ENCODE measurements at regions not wholly inside any gene's neighbourhood (a gene's known extent, or its start where the extent isn't known, plus 50 kb on each side); places are given as distances from the start of the nearest gene placed in this dataset.
"Not testable (repeated sequence)": the region's sequence is repeated elsewhere in the genome, so short reads cannot be mapped to it uniquely, and the experiment has no call there.

GRCh38 chr9:40097992-40098391 is 742.5 kb downstream of the SPATA31A1 start:
- H3K27me3 Mint-ChIP-seq; H3K36me3 Mint-ChIP-seq; ATAC-seq (ENCODE audit: low read depth); DNase-seq (ENCODE audit: low spot score in 2 of 2); H3K9me3 Mint-ChIP-seq; H3K27ac Mint-ChIP-seq; H3K4me1 Mint-ChIP-seq; H3K4me3 Mint-ChIP-seq: not testable (repeated sequence)

GRCh38 chr9:40106003-40106782 is 750.7 kb downstream of the SPATA31A1 start:
- Mint-ChIP-seq H3K4me3 (peak overlapping the region; percentile 97), H3K27ac (peak overlapping the region; percentile 92)
- not testable (repeated sequence) for H3K36me3 Mint-ChIP-seq; H3K4me1 Mint-ChIP-seq; DNase-seq (ENCODE audit: low spot score in 2 of 2); H3K9me3 Mint-ChIP-seq; H3K27me3 Mint-ChIP-seq
- peak; percentile 60 for ATAC-seq (ENCODE audit: low read depth)

DNA sequence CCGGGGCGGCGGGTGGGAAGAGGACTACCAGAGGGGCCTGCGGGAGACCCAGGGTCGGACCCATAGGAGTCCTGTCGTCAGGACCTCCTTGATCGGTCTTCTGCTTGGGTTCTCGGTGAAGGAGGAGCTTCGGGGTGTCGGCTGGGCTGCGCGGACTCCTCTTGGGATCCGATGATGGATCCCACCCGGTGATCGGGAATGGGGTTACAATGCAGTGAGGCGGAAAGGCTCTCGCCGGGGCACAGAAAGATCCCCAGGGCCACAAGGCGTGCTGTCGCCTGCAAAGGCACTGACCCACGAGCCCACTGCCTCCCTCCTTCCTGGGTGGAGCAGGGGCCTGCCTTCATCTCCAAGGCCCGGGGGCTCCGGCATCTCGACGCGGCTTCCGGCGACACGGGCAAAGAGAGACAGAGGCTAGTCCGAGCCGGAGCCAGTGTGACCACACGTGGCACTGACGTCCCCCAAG is 751.3 kb downstream of the SPATA31A1 start:
- not testable (repeated sequence) for ATAC-seq (ENCODE audit: low read depth); H3K4me3 Mint-ChIP-seq; DNase-seq (ENCODE audit: low spot score in 2 of 2)

GRCh38 chr9:40107251-40107650 is 751.8 kb downstream of the SPATA31A1 start:
- not testable (repeated sequence) for H3K36me3 Mint-ChIP-seq; H3K4me1 Mint-ChIP-seq; H3K27ac Mint-ChIP-seq; H3K9me3 Mint-ChIP-seq; DNase-seq (ENCODE audit: low spot score in 2 of 2); H3K27me3 Mint-ChIP-seq
- peak; percentile 56 for ATAC-seq (ENCODE audit: low read depth)
- H3K4me3 Mint-ChIP-seq: peak overlapping the region; percentile 61

More for the DNA sequence above, 751.3 kb downstream of the SPATA31A1 start:
- H3K4me1 Mint-ChIP-seq, H3K27ac Mint-ChIP-seq, H3K36me3 Mint-ChIP-seq, H3K27me3 Mint-ChIP-seq, H3K9me3 Mint-ChIP-seq: not testable (repeated sequence)

DNA sequence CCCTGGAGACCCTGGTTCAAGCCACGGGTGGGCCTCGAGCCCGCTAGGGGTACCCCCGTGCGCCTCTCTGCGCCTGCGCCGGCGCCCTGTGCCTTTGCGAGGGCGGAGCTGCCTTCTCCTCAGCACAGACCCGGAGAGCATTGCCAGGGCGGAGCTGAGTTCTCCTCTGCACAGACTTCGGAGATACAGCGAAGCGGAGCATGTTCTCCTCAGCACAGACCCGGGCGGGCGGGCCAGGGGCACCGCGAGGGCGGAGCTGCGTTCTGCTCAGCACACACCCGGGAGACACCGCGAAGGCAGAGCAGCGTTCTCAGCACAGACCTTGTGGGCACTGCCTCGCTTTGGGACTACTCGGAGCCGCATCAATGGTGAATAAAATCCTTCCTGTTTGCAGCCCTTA is 753.0 kb downstream of the SPATA31A1 start:
- H3K9me3 Mint-ChIP-seq; H3K4me1 Mint-ChIP-seq; H3K27me3 Mint-ChIP-seq; DNase-seq (ENCODE audit: low spot score in 2 of 2); H3K27ac Mint-ChIP-seq; H3K36me3 Mint-ChIP-seq; H3K4me3 Mint-ChIP-seq: not testable (repeated sequence)
- peak; percentile 46 for ATAC-seq (ENCODE audit: low read depth)

DNA sequence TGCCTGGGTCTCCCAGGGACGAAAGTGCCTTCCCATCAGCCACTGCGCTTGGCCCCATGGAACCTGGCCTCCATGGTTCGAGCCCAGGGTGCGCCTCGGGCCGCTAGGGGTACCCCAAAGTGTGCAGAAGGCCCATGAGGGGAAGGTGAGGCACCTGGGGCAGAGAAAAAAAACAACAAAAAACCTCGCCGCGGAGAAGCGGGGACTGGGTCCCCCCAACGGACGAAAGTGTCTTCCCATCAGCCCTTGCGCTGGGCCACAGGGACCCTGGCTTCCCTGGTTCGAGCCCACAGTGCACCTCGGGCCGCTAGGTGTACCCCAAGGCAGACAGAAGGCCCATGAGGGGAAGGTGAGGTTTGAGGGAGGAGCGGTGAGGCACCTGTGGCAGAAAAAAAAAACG is 755.3 kb downstream of the SPATA31A1 start:
- DNase-seq (ENCODE audit: low spot score in 2 of 2); H3K4me1 Mint-ChIP-seq; H3K9me3 Mint-ChIP-seq; ATAC-seq (ENCODE audit: low read depth); H3K27me3 Mint-ChIP-seq; H3K27ac Mint-ChIP-seq; H3K36me3 Mint-ChIP-seq: not testable (repeated sequence)
- H3K4me3 Mint-ChIP-seq: peak overlapping the region; percentile 46

- H3K27ac Mint-ChIP-seq; H3K9me3 Mint-ChIP-seq; H3K36me3 Mint-ChIP-seq; ATAC-seq (ENCODE audit: low read depth); H3K27me3 Mint-ChIP-seq; H3K4me1 Mint-ChIP-seq; DNase-seq (ENCODE audit: low spot score in 2 of 2); H3K4me3 Mint-ChIP-seq: not testable (repeated sequence)
These were observed 756.1 kb downstream of the SPATA31A1 start for GRCh38 chr9:40111571-40111970.

DNA sequence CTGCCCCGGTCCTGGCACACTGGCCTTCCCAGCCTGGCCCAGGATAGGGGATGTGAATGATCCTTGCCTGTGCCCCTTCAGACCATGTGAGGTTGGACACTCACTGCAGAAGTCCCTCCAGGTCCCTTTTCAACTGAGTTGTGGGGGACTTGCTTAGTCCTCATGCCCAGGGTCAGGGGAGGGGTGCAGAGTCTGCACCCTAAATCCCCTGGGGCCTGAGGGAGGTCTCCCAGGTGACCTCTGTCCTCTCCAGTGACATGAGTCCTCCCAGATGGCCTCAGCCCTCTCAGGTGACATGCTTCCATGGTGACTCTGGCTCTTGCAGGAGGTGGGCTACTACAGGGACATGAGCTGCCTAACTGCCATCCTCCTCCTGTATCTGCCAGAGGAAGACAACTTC is 775.1 kb downstream of the SPATA31A1 start:
- not testable (repeated sequence) for H3K27ac Mint-ChIP-seq; H3K9me3 Mint-ChIP-seq; ATAC-seq (ENCODE audit: low read depth); H3K27me3 Mint-ChIP-seq; H3K4me1 Mint-ChIP-seq; H3K36me3 Mint-ChIP-seq; DNase-seq (ENCODE audit: low spot score in 2 of 2); H3K4me3 Mint-ChIP-seq

DNA sequence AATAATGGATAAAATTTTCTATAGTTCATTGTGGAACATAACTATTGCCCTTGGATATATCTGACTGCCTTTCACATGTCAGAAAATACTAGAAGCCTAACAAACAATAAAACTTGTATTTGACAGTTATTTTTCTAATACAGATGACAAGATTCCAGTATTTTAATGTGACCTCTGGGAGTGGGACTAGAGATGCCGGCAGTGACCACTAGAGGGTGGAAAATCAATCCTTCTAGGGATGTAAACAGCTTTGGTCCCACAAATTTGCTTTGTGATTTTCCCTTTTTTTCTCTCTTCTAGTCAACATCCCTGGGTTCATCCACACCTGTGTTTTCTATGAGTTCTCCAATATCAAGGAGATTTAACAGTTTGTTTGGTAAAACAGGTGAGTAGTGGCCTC is 813.7 kb downstream of the SPATA31A1 start:
- DNase-seq (ENCODE audit: low spot score in 2 of 2); H3K36me3 Mint-ChIP-seq; H3K4me3 Mint-ChIP-seq; H3K27ac Mint-ChIP-seq; H3K9me3 Mint-ChIP-seq; H3K4me1 Mint-ChIP-seq; H3K27me3 Mint-ChIP-seq: not testable (repeated sequence)
- ATAC-seq (ENCODE audit: low read depth): peak; percentile 56

DNA sequence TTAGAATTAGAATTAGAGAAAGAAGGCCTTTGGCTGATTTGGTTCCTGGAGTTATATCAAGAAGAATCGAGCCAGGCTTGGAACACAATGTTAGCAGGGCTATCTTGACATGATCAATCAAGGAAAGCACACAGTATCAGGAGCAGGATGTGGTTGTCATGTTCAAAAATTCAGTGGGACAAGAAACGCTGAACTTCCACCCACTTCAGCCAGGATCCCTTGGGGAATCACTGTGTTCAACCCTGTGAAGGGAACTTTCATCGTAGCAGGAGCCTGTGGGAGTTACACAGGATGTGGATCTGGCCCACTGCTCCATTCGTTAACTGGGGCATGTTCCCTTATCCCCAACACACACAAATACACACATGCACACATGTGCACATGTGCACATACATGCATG is 817.8 kb downstream of the SPATA31A1 start:
- not testable (repeated sequence) for H3K4me1 Mint-ChIP-seq; H3K27me3 Mint-ChIP-seq; H3K27ac Mint-ChIP-seq; ATAC-seq (ENCODE audit: low read depth); H3K9me3 Mint-ChIP-seq; DNase-seq (ENCODE audit: low spot score in 2 of 2); H3K4me3 Mint-ChIP-seq; H3K36me3 Mint-ChIP-seq

- not testable (repeated sequence) for DNase-seq (ENCODE audit: low spot score in 2 of 2); H3K27me3 Mint-ChIP-seq; H3K27ac Mint-ChIP-seq; H3K4me3 Mint-ChIP-seq; H3K36me3 Mint-ChIP-seq; H3K4me1 Mint-ChIP-seq; H3K9me3 Mint-ChIP-seq; ATAC-seq (ENCODE audit: low read depth)
These were observed 818.6 kb downstream of the SPATA31A1 start for GRCh38 chr9:40174035-40174434.

DNA sequence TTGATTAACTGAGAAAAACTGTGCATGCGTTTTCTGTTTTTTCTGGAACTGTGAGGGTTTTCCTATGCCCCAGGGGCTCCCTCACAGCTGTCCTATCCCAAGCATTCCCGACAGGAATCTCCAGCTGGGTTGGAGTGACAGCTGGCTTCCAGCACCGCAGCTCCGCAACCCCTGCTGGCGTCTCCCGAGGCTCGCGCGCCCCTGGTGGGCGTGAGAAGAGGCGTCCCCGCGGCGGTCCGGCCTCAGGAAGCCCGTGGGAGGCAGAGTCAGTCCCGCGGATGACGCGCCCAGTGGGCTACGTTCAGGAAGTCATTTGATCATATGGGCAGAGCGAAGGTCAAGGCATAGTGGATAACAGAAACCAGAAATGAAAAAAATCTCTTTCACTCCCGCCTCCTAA is 821.9 kb downstream of the SPATA31A1 start:
- H3K27me3 Mint-ChIP-seq; H3K36me3 Mint-ChIP-seq; H3K9me3 Mint-ChIP-seq; H3K27ac Mint-ChIP-seq; ATAC-seq (ENCODE audit: low read depth); H3K4me1 Mint-ChIP-seq; H3K4me3 Mint-ChIP-seq; DNase-seq (ENCODE audit: low spot score in 2 of 2): not testable (repeated sequence)

DNA sequence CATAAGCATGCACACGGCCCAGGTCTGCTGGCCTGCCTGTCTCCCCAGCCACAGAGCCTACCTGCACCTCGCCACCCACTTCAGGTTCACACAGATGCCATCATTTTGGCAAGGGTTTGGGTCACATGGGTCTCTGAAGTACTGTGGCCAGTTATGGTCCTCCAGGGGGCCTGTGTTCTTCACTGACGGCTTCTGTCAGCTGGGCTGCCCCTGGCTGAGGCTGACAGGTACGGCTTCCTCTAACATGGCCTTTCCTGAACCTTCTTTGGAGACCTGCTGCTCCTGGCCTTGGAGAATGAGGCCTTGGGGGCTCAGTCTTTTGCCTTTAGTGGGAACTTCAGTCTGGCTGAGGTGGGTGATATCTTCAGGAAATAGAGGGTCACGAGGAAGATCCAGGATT is 835.9 kb downstream of the SPATA31A1 start:
- not testable (repeated sequence) for H3K9me3 Mint-ChIP-seq; H3K36me3 Mint-ChIP-seq; H3K27me3 Mint-ChIP-seq; H3K4me3 Mint-ChIP-seq; H3K4me1 Mint-ChIP-seq; ATAC-seq (ENCODE audit: low read depth); DNase-seq (ENCODE audit: low spot score in 2 of 2); H3K27ac Mint-ChIP-seq

DNA sequence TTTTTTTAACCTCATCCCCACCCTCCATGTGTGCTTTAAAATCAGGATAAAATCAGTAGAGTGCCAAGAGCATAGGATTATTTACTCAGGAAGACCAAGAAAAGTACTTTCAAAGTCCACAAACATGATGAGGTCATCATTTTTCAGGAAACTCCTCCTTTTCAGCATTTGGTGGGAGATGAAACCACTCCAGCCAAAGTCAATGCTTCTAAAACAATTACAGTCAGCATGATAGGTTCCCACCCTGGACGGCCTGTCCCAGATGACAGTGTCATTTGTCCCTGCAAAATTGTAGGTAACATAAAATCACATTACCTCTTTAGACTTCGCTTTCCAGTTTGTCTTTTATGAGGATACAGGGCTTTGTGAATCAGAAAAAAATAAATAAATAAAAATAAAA is 836.7 kb downstream of the SPATA31A1 start:
- not testable (repeated sequence) for H3K27me3 Mint-ChIP-seq; H3K9me3 Mint-ChIP-seq; H3K36me3 Mint-ChIP-seq; H3K4me3 Mint-ChIP-seq; H3K27ac Mint-ChIP-seq; DNase-seq (ENCODE audit: low spot score in 2 of 2); ATAC-seq (ENCODE audit: low read depth); H3K4me1 Mint-ChIP-seq

GRCh38 chr9:40196165-40196714 is 840.8 kb downstream of the SPATA31A1 start:
- DNase-seq (ENCODE audit: low spot score in 2 of 2); H3K4me3 Mint-ChIP-seq; H3K27ac Mint-ChIP-seq; H3K9me3 Mint-ChIP-seq; ATAC-seq (ENCODE audit: low read depth); H3K36me3 Mint-ChIP-seq; H3K27me3 Mint-ChIP-seq; H3K4me1 Mint-ChIP-seq: not testable (repeated sequence)

Measured in memory B cell (primary cell).